Activated T-cell treated with anti-CD3 and anti-CD28 coated beads, Interleukin-2, amount 50 U/mL, for 24 hours (primary cell): ENCODE measurements at regions not wholly inside any gene's neighbourhood (a gene's known extent, or its start where the extent isn't known, plus 50 kb on each side); places are given as distances from the start of the nearest gene placed in this dataset.
"Not testable (repeated sequence)": the region's sequence is repeated elsewhere in the genome, so short reads cannot be mapped to it uniquely, and the experiment has no call there.

Experiments used
- DNase-seq: peaks from one replicate; pipeline ENCODE4 v3.0.0-alpha.2; 2020
- H3K27ac Mint-ChIP-seq: 2 replicates; pipeline ENCODE4 v1.8.0; 2020; ENCODE audit warnings: mild to moderate bottlenecking, mixed read lengths
- H3K27me3 Mint-ChIP-seq: 2 replicates; pipeline ENCODE4 v1.8.0; 2020; ENCODE audit warnings: mixed read lengths
- H3K36me3 Mint-ChIP-seq: 2 replicates; pipeline ENCODE4 v1.8.0; 2020; ENCODE audit warnings: low read depth, mixed read lengths
- H3K4me1 Mint-ChIP-seq: 2 replicates; pipeline ENCODE4 v1.8.0; 2020; ENCODE audit warnings: low read depth, mixed read lengths
- H3K4me3 Mint-ChIP-seq: 2 replicates; pipeline ENCODE4 v1.8.0; 2020; ENCODE audit warnings: mild to moderate bottlenecking, moderate library complexity, mixed read lengths
- H3K9me3 Mint-ChIP-seq: 2 replicates; pipeline ENCODE4 v1.8.0; 2020; ENCODE audit warnings: mixed read lengths

DNA sequence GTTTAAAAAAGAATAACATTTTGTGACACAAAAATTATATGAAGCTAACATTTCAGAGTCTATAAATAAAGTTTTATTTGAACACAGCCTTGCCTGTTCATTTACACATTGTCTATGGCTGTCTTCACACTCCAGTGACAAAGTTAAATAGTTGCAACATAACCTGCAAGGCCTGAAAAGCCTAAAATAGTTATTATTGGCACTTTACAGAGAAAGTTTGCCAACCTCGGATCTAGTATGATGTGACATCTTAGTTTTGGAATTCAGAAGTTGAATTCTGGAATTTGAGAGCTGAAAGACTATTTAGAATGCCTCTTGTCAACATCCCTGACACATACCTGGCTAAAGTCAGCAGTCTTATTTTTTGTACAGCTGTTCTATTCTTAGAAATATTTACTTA, 68.3 kb downstream of the DYRK2 start:
- no peak for DNase-seq
- no peaks in the 10 kb centered on the region for H3K9me3 Mint-ChIP-seq
- no peak overlapping the region for H3K4me3 Mint-ChIP-seq
- H3K4me1 Mint-ChIP-seq: peaks cover 4% of the 10 kb centered on the region
- H3K27me3 Mint-ChIP-seq: no peaks in the 10 kb centered on the region
- H3K36me3 Mint-ChIP-seq: no peaks in the 10 kb centered on the region
- H3K27ac Mint-ChIP-seq: no peak overlapping the region

DNA sequence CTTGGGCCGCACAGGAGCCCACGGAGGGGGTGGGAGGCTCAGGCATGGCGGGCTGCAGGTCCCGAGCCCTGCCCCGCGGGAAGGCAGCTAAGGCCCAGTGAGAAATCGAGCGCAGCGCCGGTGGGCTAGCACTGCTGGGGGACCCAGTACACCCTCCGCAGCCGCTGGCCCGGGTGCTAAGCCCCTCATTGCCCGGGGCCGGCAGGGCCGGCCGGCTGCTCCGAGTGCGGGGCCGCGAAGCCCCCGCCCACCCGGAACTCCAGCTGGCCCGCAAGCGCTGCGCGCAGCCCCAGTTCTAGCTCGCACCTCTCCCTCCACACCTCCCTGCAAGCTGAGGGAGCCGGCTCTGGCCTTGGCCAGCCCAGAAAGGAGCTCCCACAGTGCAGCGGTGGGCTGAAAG, 70.8 kb downstream of the DYRK2 start:
- H3K4me1 Mint-ChIP-seq, DNase-seq, H3K36me3 Mint-ChIP-seq, H3K9me3 Mint-ChIP-seq, H3K4me3 Mint-ChIP-seq, H3K27me3 Mint-ChIP-seq, H3K27ac Mint-ChIP-seq: not testable (repeated sequence)

DNA sequence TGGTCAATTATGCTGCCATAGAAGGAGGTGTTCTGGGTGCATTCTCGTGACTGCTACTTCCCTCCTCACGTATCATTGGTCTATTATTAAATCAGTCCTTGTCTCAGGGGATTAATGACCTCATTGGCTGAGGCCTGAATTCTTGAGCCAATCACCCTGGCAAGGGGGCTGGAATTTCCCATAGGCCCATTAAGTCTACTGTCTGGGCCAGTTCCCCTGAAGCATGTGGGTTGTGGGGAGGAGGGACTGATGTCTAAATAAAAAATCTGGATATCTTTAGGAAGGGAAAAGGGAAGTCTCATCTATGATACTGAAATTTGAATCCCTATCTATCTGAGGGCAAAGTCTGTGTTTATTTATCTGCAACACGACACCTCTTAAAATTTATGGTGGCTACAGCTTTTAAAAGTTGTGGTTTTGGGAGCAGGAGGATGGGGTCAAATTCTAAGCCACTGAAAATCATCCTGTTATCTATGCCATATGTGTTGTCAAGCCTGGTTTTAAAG, 71.9 kb downstream of the DYRK2 start:
- Mint-ChIP-seq H3K27me3 (no peaks in the 10 kb centered on the region), H3K4me3 (no peak overlapping the region), H3K4me1 (no peaks in the 10 kb centered on the region), H3K36me3 (no peaks in the 10 kb centered on the region), H3K27ac (no peak overlapping the region), H3K9me3 (no peaks in the 10 kb centered on the region)
- DNase-seq: no peak

DNA sequence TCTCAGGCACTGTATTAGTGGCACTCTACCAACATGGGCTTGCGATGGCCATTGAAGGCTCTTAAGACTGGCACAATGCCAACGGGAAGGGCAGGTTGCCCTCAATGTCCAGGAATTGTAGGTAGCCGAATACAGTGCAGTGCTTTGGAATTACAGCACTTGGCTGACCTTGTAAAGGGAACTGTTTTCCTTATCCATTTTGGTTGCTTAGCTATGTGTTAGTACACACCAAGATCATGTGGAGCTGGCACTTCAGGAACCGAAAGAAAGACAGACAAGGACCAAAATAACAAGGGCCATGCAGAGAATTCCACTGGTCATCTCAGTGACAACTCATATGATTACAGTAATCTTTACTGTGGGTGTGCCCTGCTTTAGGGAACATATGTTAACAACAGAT, 72.7 kb downstream of the DYRK2 start:
- Mint-ChIP-seq H3K36me3 (no peaks in the 10 kb centered on the region), H3K4me1 (no peaks in the 10 kb centered on the region)
- no peak for DNase-seq

DNA sequence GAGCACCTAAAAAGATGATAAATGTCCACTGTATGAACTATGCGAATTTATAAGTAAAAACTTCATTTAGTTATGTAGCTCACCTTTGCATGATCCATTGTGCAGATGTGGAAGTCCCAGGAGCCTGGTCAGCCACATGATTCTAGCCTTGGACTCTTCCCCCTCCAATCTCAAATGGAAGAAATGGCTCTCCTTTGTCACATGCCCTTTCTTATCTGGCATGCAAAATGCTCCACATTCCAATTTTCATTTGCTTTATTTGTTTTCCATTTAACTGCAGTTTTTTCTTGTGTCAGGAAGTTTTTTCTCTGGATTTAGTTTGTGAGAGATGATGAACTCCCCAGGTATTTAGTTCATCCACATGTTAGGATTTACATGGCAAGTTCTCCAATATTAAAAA, 73.8 kb downstream of the DYRK2 start:
- H3K4me3 Mint-ChIP-seq: no peak overlapping the region
- no peaks in the 10 kb centered on the region for H3K36me3 Mint-ChIP-seq
- no peaks in the 10 kb centered on the region for H3K9me3 Mint-ChIP-seq
- H3K27ac Mint-ChIP-seq: no peak overlapping the region
- no peaks in the 10 kb centered on the region for H3K27me3 Mint-ChIP-seq
- H3K4me1 Mint-ChIP-seq: no peaks in the 10 kb centered on the region
- no peak for DNase-seq

More for the DNA sequence above, 72.7 kb downstream of the DYRK2 start:
- Mint-ChIP-seq H3K4me3 (no peak overlapping the region), H3K27me3 (no peaks in the 10 kb centered on the region), H3K27ac (no peak overlapping the region), H3K9me3 (no peaks in the 10 kb centered on the region)

DNA sequence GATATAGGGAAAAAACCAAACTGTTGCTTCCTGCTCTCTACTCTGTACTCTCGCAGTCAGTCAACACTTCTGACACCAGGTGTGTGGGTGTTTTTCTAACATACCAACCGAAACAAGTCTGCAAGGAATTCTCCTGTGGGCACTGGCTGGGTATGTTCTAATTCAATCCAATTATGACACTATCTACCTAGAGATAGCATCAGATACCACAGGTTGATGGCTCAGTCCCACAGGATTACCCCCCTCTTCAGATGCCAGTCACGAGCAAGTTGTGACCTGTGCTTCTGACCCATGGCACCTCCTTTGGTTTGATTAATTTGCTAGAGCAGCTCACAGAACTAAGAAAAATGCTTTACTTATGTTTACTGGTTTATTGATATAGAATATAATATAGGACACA, 78.3 kb downstream of the DYRK2 start:
- no peak overlapping the region for H3K27ac Mint-ChIP-seq
- no peak for DNase-seq
- H3K9me3 Mint-ChIP-seq: no peaks in the 10 kb centered on the region
- no peaks in the 10 kb centered on the region for H3K27me3 Mint-ChIP-seq
- H3K4me3 Mint-ChIP-seq: no peak overlapping the region
- no peaks in the 10 kb centered on the region for H3K4me1 Mint-ChIP-seq
- no peaks in the 10 kb centered on the region for H3K36me3 Mint-ChIP-seq

DNA sequence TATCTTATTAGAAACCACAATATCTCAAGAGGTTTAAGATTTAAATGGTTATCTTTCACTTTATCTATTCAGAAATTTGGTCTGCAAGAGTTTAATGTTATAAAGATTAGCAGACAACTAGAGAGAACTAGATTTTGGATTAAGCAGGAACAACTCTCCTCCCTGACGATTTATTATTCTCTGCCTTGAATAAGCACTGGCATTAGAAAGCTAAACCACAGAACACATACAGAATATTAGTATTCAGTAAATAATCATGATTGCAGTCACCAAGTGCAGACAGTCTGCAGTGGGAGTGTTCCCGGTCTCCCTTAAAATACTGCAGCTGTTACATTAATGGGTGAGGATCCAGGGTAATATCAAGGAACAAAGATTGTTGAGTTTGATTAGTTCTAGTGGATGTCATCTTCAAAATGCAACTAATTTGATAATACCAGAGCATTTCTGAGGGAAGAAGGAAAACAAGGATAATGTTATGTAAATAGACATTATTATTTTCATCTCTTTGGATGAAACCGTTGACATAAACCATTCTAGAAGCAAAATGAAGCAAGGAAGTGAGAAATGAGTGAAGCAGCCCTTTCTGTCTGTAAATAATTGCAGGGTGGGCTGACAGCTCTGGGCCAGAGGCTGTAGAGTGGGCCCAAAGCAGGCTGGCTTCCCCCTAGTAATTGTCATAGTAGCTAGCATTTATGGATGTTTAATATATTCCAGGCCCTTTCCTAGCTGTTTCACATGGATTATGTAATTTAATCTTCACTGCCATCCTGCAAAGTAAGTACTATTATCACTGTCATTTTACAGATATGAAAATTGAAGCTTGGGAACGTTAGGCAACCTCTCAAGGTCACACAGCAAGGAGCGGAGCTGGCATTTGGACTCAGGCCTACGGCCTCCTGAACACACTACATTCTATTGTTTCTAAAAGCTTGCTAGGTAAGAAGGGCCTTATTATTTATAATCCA, 79.4 kb downstream of the DYRK2 start:
- no peaks in the 10 kb centered on the region for H3K4me1 Mint-ChIP-seq
- H3K9me3 Mint-ChIP-seq: no peaks in the 10 kb centered on the region
- H3K27me3 Mint-ChIP-seq: no peaks in the 10 kb centered on the region
- no peaks in the 10 kb centered on the region for H3K36me3 Mint-ChIP-seq
- H3K4me3 Mint-ChIP-seq: no peak overlapping the region
- DNase-seq: no peak
- H3K27ac Mint-ChIP-seq: no peak overlapping the region

DNA sequence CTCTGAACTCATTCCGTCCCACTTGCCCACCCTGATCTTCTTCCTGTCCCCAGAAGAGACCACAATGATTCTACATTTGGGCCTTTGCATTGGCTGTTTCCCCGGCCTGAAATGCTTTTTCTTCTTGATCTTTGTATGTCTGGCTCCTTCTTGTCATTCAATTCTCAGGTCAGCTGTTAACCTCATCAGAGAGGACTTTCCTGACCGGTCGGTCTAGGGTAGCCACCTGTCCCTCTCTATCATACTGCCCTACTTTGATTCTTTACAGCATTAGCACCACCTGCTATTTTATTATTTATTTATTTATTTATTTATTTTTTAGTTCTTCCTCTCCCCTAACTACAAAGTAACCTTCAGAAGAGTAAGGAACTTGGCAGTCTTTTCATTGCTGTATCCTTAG, 84.3 kb downstream of the DYRK2 start:
- Mint-ChIP-seq H3K27ac (no peak overlapping the region), H3K36me3 (no peaks in the 10 kb centered on the region), H3K9me3 (no peaks in the 10 kb centered on the region), H3K27me3 (no peaks in the 10 kb centered on the region), H3K4me3 (no peak overlapping the region), H3K4me1 (no peaks in the 10 kb centered on the region)
- no peak for DNase-seq

DNA sequence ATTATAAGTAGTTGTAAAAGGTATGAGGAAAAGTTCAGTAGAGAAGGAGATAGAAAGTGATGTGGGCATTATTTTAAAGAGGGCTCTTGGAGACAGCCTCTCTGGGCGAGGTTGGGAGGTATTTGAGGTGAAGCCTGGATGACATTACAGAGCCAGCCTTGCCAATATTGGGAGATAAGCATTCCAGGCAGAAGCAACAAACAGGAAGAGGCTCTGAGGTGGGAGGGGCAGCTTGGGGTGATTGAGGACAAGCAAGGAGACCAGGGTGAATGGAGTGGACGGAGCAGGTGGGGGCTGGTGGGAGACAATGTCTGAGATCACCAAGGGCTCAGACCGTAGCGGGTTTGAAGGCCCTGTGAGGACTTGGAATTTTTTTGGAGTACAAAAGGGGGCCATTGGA, 87.3 kb downstream of the DYRK2 start:
- Mint-ChIP-seq H3K4me3 (no peak overlapping the region), H3K9me3 (no peaks in the 10 kb centered on the region), H3K27ac (no peak overlapping the region), H3K4me1 (no peaks in the 10 kb centered on the region), H3K27me3 (no peaks in the 10 kb centered on the region), H3K36me3 (no peaks in the 10 kb centered on the region)
- no peak for DNase-seq

DNA sequence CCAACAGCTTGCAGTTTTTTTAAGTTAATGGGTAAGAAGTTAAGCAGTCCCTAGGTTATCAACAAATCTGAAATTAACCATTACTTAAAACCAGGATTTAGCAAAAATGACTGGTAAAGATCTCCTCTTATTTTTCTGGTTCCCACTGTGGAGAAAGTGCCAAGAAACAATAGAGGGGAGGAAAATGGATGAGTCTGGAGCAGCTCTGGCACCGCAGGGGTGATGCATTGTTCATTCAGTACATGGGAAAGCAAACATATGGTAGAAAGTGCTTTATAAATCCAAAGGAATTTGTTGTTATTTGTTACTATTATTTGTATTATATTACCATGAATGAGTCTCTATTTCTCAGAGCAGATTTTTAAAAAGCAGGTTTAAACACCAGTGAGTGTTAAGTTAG, 92.2 kb downstream of the DYRK2 start:
- Mint-ChIP-seq H3K9me3 (no peaks in the 10 kb centered on the region), H3K4me3 (no peak overlapping the region), H3K4me1 (no peaks in the 10 kb centered on the region), H3K36me3 (no peaks in the 10 kb centered on the region), H3K27ac (no peak overlapping the region), H3K27me3 (no peaks in the 10 kb centered on the region)
- DNase-seq: no peak

DNA sequence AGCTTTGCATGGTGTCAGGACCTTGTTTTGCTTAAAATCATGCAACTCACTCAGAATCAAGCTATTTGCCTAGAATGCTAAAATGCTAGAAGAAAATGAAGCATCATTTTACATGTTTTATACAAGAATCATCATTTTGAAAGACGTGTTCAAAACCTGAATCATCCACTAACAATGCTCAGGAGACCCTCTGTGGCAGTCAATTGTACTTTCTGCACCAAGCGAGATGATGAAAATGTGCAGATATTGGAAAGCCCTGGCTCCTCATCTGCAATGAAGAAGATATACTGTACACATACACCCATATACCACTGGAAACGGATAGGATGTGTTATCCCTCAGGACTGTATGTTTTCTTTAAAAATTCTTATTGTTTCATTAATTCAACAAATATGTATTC, 92.7 kb downstream of the DYRK2 start:
- Mint-ChIP-seq H3K36me3 (no peaks in the 10 kb centered on the region), H3K9me3 (peaks cover 3% of the 10 kb centered on the region), H3K4me3 (no peak overlapping the region), H3K27me3 (no peaks in the 10 kb centered on the region), H3K4me1 (no peaks in the 10 kb centered on the region), H3K27ac (no peak overlapping the region)
- DNase-seq: no peak

DNA sequence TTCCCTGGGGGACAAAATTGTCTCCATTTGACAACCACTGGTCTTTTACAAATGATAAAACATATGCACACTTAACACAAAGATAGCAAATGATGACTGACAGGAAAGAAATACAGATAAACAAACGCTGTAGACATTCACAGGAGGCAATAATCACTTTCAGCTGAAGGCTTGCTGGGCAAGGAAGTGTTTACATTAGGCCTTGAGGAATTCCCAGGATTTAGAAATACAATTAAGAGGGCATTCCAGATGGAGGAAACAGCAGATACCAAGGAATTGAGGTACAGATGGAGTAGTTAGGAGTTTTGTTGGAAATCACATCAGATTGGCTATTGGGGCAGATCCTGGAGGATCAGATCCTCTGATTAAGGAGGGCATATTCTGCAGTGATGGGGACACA, 93.9 kb downstream of the DYRK2 start:
- Mint-ChIP-seq H3K27me3 (no peaks in the 10 kb centered on the region), H3K27ac (no peak overlapping the region)

DNA sequence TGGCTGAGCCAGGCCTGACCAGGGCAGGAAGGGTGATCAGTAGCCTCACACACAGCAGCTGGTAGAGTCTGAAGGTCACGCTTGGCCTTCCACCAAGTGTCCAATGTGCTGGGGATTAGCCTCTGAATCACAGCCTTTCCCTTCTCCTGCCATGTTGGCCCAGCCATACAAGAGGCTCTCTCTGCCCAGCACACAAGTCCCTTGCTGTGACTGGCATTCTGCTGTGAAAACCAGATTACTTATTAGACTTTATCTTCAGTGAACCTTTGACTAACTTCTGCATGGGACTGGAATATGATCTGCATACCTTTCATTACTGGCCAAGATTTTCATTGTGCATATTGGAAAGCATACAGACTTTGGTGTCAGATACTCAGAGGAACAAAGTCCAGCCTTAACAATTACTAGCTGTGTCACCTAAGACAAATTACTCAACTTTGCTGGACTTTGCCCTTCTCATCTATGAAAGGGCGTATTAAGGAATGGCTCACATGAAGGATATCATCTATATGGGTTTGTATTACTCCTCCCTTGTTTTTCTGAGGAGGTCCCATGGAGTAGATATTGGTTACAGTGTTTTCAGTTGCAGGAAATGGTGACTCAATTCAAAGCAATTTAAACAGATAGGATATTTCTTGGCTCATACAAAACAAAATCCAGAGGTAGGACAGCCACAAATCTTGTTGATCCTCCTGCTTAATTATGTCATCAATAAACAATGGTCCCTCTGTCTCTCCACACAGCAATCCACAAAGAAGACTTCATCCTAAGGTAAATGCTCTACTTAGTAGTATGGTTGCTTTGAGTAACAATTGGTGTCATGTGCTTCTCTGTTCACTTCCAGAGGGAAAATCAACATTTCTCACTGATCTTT, 99.6 kb downstream of the DYRK2 start:
- Mint-ChIP-seq H3K9me3 (peaks cover 3% of the 10 kb centered on the region), H3K36me3 (no peaks in the 10 kb centered on the region), H3K27ac (no peak overlapping the region), H3K4me3 (no peak overlapping the region), H3K27me3 (no peaks in the 10 kb centered on the region), H3K4me1 (peaks cover 4% of the 10 kb centered on the region)
- DNase-seq: no peak

More for the DNA sequence above, 93.9 kb downstream of the DYRK2 start:
- no peak for DNase-seq
- Mint-ChIP-seq H3K4me1 (no peaks in the 10 kb centered on the region), H3K4me3 (no peak overlapping the region), H3K36me3 (no peaks in the 10 kb centered on the region), H3K9me3 (peaks cover 3% of the 10 kb centered on the region)

DNA sequence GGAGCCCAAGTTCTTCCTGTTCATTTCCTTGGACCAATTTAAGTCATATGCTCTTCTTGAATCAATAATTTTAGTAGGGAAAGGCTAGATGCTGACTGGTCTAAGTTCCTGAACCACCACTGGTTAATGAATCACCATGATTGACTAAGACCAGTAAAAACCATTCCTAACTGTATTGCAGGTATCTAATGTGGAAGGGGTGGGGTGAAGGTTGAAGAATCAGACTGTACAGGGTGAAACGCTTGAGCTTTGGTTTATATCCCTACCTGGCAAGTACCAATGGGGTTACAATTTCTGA, 100.1 kb downstream of the DYRK2 start:
- H3K36me3 Mint-ChIP-seq: no peaks in the 10 kb centered on the region
- no peak overlapping the region for H3K4me3 Mint-ChIP-seq
- H3K27me3 Mint-ChIP-seq: no peaks in the 10 kb centered on the region
- H3K4me1 Mint-ChIP-seq: peaks cover 4% of the 10 kb centered on the region
- peaks cover 3% of the 10 kb centered on the region for H3K9me3 Mint-ChIP-seq
- no peak for DNase-seq
- H3K27ac Mint-ChIP-seq: no peak overlapping the region
